IMR-90 (cell line): ENCODE measurements at regions not wholly inside any gene's neighbourhood (a gene's known extent, or its start where the extent isn't known, plus 50 kb on each side); places are given as distances from the start of the nearest gene placed in this dataset.

ENCODE experiments used
- ATAC-seq: fragments of 200-7000 bp; cut with Tn5 transposase; 2 replicates; pipeline ENCODE4 v1.9.1; 2020; ENCODE audit warnings: low read depth, mild to moderate bottlenecking, moderate library complexity
- BruUV-seq: library from RNA; stranded (reverse); fragments of 400-500 nt; replicated peaks from 2 replicates; lab custom pipeline; 2021; lab: Mats Ljungman, UMichigan
- CTCF ChIA-PET: fragments of 300-600 bp; formaldehyde crosslinking; extraction: SDS; loops from one replicate; lab custom pipeline; 2021; ENCODE audit warnings: antibody characterized with exemption; lab: Yijun Ruan, JAX
- POLR2A ChIA-PET: fragments of 300-600 bp; sonication (Branson Sonifier 250); formaldehyde crosslinking; loops from one replicate; lab custom pipeline; 2022; ENCODE audit warnings: antibody characterized with exemption; ENCODE audit not compliant: unreplicated experiment; lab: Charles Lee
- DNase-seq: peaks from one replicate; pipeline ENCODE4 v3.0.0; 2013
- H2AFZ ChIP-seq: replicated peaks from 2 replicates; pipeline ENCODE3; 2013; ENCODE audit warnings: low read length, mild to moderate bottlenecking; ENCODE audit not compliant: poor library complexity
- H2AK5ac ChIP-seq: 2 replicates; pipeline ENCODE4 v1.6.1; 2013; ENCODE audit warnings: low read depth, low read length, inconsistent platforms
- H2AK9ac ChIP-seq: replicated peaks from 2 replicates; pipeline ENCODE3; 2013; ENCODE audit warnings: mild to moderate bottlenecking, low read depth, low read length, moderate library complexity; ENCODE audit not compliant: poor library complexity
- H2BK120ac ChIP-seq: 2 replicates; pipeline ENCODE4 v1.6.1; 2013; ENCODE audit warnings: low read depth, low read length, inconsistent platforms
- H2BK15ac ChIP-seq: 3 replicates; pipeline ENCODE4 v1.6.1; 2013; ENCODE audit warnings: low read depth, low read length, inconsistent platforms
- H2BK20ac ChIP-seq: 2 replicates; pipeline ENCODE4 v1.6.1; 2013; ENCODE audit warnings: low read depth, mild to moderate bottlenecking, inconsistent platforms, low read length, moderate library complexity
- H2BK5ac ChIP-seq: 2 replicates; pipeline ENCODE4 v1.6.1; 2013; ENCODE audit warnings: mild to moderate bottlenecking, low read depth, low read length, inconsistent platforms; ENCODE audit not compliant: poor library complexity, severe bottlenecking
- H3K14ac ChIP-seq: replicated peaks from 2 replicates; pipeline ENCODE4 v1.6.1; 2013; ENCODE audit warnings: low read depth, low read length, inconsistent platforms
- H3K18ac ChIP-seq: 2 replicates; pipeline ENCODE4 v1.6.1; 2013; ENCODE audit warnings: low read depth, low read length, control low read depth
- H3K23ac ChIP-seq: 2 replicates; pipeline ENCODE4 v1.6.1; 2013; ENCODE audit warnings: low read depth, low read length, inconsistent platforms
- H3K27ac ChIP-seq: 2 replicates; pipeline ENCODE4 v1.5.1; 2013; ENCODE audit warnings: mild to moderate bottlenecking, control low read depth, low read length; ENCODE audit not compliant: insufficient read depth
- H3K27me3 ChIP-seq: 2 replicates; pipeline ENCODE4 v1.6.1; 2013; ENCODE audit warnings: low read length; ENCODE audit not compliant: control insufficient read depth, insufficient read depth
- H3K36me3 ChIP-seq: 2 replicates; pipeline ENCODE4 v1.6.1; 2013; ENCODE audit warnings: low read length, mixed read lengths; ENCODE audit not compliant: control insufficient read depth, insufficient read depth
- H3K4ac ChIP-seq: 2 replicates; pipeline ENCODE4 v1.6.1; 2013; ENCODE audit warnings: low read depth, low read length, inconsistent platforms
- H3K4me1 ChIP-seq: 2 replicates; pipeline ENCODE4 v1.6.1; 2013; ENCODE audit warnings: low read length, mixed read lengths; ENCODE audit not compliant: control insufficient read depth, insufficient read depth
- H3K4me2 ChIP-seq: 2 replicates; pipeline ENCODE4 v1.6.1; 2013; ENCODE audit warnings: low read depth, mild to moderate bottlenecking, control low read depth, low read length, moderate library complexity
- H3K4me3 ChIP-seq: 2 replicates; pipeline ENCODE4 v1.5.1; 2013; ENCODE audit warnings: low read depth, mild to moderate bottlenecking, control low read depth, low read length, moderate library complexity; ENCODE audit not compliant: insufficient read depth
- H3K56ac ChIP-seq: 2 replicates; pipeline ENCODE4 v1.6.1; 2013; ENCODE audit warnings: low read length, inconsistent platforms; ENCODE audit not compliant: insufficient read depth; ENCODE audit errors: extremely low read depth
- H3K79me1 ChIP-seq, 2 experiments: 2 replicates each; pipeline ENCODE4 v1.6.1; 2013; ENCODE audit warnings: low read length in 2 of 2, inconsistent platforms in 1 of 2, low read depth in 1 of 2
- H3K9ac ChIP-seq: 2 replicates; pipeline ENCODE4 v1.6.1; 2013; ENCODE audit warnings: low read depth, low read length, control low read depth
- H3K9me1 ChIP-seq: 2 replicates; pipeline ENCODE4 v1.6.1; 2013; ENCODE audit warnings: low read length, inconsistent platforms; ENCODE audit not compliant: insufficient read depth
- H3K9me3 ChIP-seq: 2 replicates; pipeline ENCODE4 v1.6.1; 2013; ENCODE audit warnings: low read length; ENCODE audit not compliant: control insufficient read depth, insufficient read depth
- H4K20me1 ChIP-seq: 2 replicates; pipeline ENCODE4 v1.6.1; 2013; ENCODE audit warnings: low read length, inconsistent platforms; ENCODE audit not compliant: insufficient read depth
- H4K5ac ChIP-seq: 2 replicates; pipeline ENCODE4 v1.6.1; 2013; ENCODE audit warnings: mild to moderate bottlenecking, low read depth, low read length, control low read depth
- H4K8ac ChIP-seq, 2 experiments: 2 replicates each; pipeline ENCODE4 v1.6.1; 2013; ENCODE audit warnings: low read depth in 2 of 2, low read length in 2 of 2, control low read depth in 1 of 2, inconsistent platforms in 1 of 2
- H4K91ac ChIP-seq: 2 replicates; pipeline ENCODE4 v1.6.1; 2013; ENCODE audit warnings: low read depth, low read length, inconsistent platforms; ENCODE audit not compliant: insufficient read depth
- FOS ChIP-seq: fragments of 150-350 bp; IDR thresholded peaks from 2 replicates; pipeline ENCODE4 v1.6.1; 2016; ENCODE audit warnings: low read depth, low read length
- SMC3 ChIP-seq: fragments of 150-350 bp; IDR thresholded peaks from 2 replicates; pipeline ENCODE4 v1.6.1; 2016; ENCODE audit warnings: low read depth, mild to moderate bottlenecking, antibody characterized with exemption, low read length, moderate library complexity
- WGBS, 2 experiments: methylation state at CpG; one replicate each; pipeline versions ENCODE4 v1.1.5 to v1.1.7; 2013; ENCODE audit warnings: missing lambda C conversion rate in 2 of 2; ENCODE audit not compliant: insufficient read length in 1 of 2; ENCODE audit errors: extremely low coverage in 2 of 2; 5-methylcytosine and 5-hydroxymethylcytosine counted together
- dilution Hi-C: fragments of 300-500 bp; cut with HindIII; formaldehyde crosslinking; loops from one replicate; pipeline ENCODE4 v1.14.3; 2018; ENCODE audit warnings: low sequenced_read_pairs; ENCODE audit not compliant: unreplicated experiment
- in situ Hi-C: fragments of 300-500 bp; cut with MboI; formaldehyde crosslinking; loops from 3 replicates; pipeline ENCODE4 v1.14.3; 2019; ENCODE audit warnings: low sequenced_read_pairs, inconsistent platforms, mixed read lengths
- intact Hi-C: fragments of 100-400 bp; cut with micrococcal nuclease; formaldehyde crosslinking; loops from 2 replicates; pipeline ENCODE4 v1.10.0; 2022

- H3K56ac ChIP-seq: no peak overlapping the region
- dilution Hi-C loops: no loop called here
- no peak overlapping the region for H2BK15ac ChIP-seq
- ChIA-PET CTCF (no interaction called here), POLR2A (no interaction called here)
- H3K79me1 ChIP-seq: no peaks in the 10 kb centered on the region
- no peak overlapping the region for H3K14ac ChIP-seq
- H3K18ac ChIP-seq: no peak overlapping the region
- no peak overlapping the region for H3K4me2 ChIP-seq
- in situ Hi-C loops: no loop called here
- no peak overlapping the region for H2AK9ac ChIP-seq
- H3K27me3 ChIP-seq: no peaks in the 10 kb centered on the region
- no peak overlapping the region for H4K91ac ChIP-seq
- no TSS peak for BruUV-seq
- TF ChIP-seq SMC3: no peak
- no peak for TF ChIP-seq FOS
- no peak for DNase-seq
- H3K27ac ChIP-seq: no peak overlapping the region
- no CpG with 5 or more reads among the region's 7 CpGs for WGBS, 2 experiments
- no peak overlapping the region for H2BK20ac ChIP-seq
- H3K9ac ChIP-seq: no peak overlapping the region
- no peak overlapping the region for H4K8ac ChIP-seq
- H3K9me1 ChIP-seq: no peaks in the 10 kb centered on the region
- no peaks in the 10 kb centered on the region for H4K20me1 ChIP-seq
- H3K4me1 ChIP-seq: no peaks in the 10 kb centered on the region
- no peak overlapping the region for H2AFZ ChIP-seq
- no peak overlapping the region for H2BK120ac ChIP-seq
- no peak overlapping the region for H4K5ac ChIP-seq
- H3K23ac ChIP-seq: no peak overlapping the region
- no peak overlapping the region for H2AK5ac ChIP-seq
- no peak overlapping the region for H3K4me3 ChIP-seq
- no peak overlapping the region for H2BK5ac ChIP-seq
- intact Hi-C loops: no loop called here
- H3K9me3 ChIP-seq: no peaks in the 10 kb centered on the region
- no peak overlapping the region for H3K4ac ChIP-seq
- no peaks in the 10 kb centered on the region for H3K36me3 ChIP-seq
- no peak for ATAC-seq
Observed at GRCh38 chr6:49264496-49264895, 198.6 kb downstream of the MMUT start.
